ENCODE measurements at regions not wholly inside any gene's neighbourhood (a gene's known extent, or its start where the extent isn't known, plus 50 kb on each side); places are given as distances from the start of the nearest gene placed in this dataset.
"Not testable (repeated sequence)": the region's sequence is repeated elsewhere in the genome, so short reads cannot be mapped to it uniquely, and the experiment has no call there.

- DNase-seq (ENCODE audit: low spot score): no peak
Measured at GRCh38 chr7:111676167-111676566, 113.9 kb upstream of the IMMP2L start.

GRCh38 chr7:111672901-111673300 is 110.6 kb upstream of the IMMP2L start:
- DNase-seq (ENCODE audit: low spot score): no peak

DNA sequence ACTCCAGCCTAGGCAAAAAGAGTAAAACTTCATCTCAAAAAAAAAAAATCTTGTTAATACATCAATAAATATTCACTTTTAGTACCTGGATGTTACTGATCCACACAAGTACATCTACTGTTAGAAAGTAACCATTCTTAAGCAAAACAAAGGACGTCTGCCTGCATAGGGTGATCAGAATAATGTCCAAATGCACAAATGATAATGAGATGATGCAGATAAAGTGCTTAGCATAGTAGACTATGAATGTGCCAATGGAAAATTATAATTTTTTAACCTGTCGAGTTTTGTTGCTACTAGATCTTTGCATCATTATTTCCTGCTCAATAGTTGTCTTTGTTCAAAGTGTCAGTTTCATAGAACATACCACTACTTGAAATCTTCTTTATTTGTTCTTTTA is 109.6 kb upstream of the IMMP2L start:
- no peak for DNase-seq (ENCODE audit: low spot score)

DNA sequence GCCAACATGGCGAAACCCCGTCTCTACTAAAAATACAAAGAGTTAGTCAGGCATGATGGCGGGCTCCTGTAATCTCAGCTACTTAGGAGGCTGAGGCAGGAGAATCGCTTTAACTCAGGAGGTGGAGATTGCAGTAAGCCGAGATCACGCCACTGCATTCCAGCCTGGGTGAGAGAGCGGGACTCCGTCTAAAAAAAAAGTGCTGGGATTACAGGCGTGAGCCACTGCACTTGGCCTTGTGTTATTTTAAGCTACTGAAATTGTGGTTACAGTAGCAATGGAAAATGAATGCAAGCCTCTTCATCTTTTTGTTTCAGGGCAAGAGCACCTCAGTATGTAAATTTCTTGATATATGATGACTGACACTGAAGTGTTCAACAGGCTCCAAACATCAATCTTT is 106.4 kb upstream of the IMMP2L start:
- DNase-seq (ENCODE audit: low spot score): no peak

DNA sequence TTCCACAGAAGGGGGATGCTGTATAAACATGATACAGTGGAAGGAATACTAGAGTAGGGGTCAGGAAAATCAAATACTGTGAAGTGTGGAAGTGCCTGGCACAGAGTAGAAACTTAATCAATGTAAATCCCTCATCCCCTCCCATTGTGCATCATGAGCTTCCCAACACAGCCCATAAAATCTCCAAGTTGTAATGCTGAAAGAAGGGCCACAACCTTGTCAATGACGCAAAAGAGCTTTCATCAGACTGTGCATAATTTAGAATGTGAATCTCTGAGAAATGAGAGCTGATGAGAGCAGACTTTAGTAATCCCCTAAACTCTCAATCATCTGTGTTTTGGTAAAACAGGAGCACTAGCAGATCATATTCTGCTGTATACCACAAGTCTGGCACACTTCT is 105.2 kb upstream of the IMMP2L start:
- DNase-seq (ENCODE audit: low spot score): no peak

DNA sequence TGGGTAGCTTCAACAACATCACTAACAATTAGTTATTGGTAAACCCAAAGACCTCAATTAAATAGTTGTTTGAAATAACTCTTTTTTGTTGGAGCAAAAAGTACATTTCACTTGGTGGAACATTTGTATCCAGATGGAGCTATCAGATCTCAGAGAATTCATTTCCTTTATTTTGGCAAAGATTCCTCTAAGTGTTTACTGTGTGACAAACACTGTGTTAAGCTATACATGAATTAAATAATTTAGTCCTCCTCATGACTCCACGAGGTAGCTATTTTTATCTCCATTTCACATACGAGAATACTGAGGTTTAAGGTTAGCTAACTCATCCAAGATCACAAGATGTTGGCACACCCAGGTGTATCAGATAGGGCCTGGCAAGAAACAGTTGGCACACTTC is 104.0 kb upstream of the IMMP2L start:
- no peak for DNase-seq (ENCODE audit: low spot score)

DNA sequence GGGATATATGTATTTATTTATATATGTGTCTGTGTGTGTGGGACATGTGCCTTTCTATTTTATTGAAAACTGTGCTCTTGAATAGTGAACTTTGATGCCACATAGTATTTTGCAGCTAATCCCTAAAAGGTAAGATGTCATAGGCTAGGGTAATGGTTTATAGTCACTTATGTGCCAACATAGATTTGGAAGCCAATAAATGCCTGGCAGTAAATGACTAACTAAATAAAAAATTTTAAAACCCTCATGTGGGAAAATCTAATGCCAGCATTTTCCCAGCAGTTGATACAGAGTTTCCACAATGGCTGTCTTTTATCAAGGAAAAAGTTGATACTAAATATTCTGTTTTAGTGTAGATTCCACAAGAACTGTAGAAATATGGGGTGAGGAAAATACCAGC is 101.5 kb upstream of the IMMP2L start:
- DNase-seq (ENCODE audit: low spot score): no peak

GRCh38 chr7:111662386-111662785 is 100.1 kb upstream of the IMMP2L start:
- no peak for DNase-seq (ENCODE audit: low spot score)

GRCh38 chr7:111660478-111660877 is 98.2 kb upstream of the IMMP2L start:
- no peak for DNase-seq (ENCODE audit: low spot score)

GRCh38 chr7:111658546-111658945 is 96.3 kb upstream of the IMMP2L start:
- no peak for DNase-seq (ENCODE audit: low spot score)

GRCh38 chr7:111657018-111657417 is 94.7 kb upstream of the IMMP2L start:
- peak; percentile 29 for DNase-seq (ENCODE audit: low spot score)

DNA sequence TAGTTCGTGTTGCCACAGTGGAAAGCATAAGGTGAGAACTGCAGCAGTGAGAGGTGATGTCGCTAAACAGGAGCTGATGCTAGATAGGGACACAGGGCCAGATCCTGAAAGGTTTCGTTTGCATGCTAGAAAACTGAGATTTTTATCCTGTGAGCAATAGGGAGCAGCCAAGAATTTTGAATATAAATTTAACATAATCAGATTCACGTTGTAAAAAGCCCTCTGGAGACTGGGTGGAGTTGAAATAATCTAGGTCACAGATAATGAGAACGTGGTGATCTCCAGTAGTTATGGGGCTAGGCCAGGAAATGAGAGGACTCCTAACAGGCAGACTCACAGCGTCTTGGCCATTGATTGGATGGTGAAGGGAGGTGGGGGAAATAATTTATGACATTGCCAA is 92.1 kb upstream of the IMMP2L start:
- no peak for DNase-seq (ENCODE audit: low spot score)

- DNase-seq (ENCODE audit: low spot score): no peak
Measured at GRCh38 chr7:111653846-111654245, 91.6 kb upstream of the IMMP2L start.

DNA sequence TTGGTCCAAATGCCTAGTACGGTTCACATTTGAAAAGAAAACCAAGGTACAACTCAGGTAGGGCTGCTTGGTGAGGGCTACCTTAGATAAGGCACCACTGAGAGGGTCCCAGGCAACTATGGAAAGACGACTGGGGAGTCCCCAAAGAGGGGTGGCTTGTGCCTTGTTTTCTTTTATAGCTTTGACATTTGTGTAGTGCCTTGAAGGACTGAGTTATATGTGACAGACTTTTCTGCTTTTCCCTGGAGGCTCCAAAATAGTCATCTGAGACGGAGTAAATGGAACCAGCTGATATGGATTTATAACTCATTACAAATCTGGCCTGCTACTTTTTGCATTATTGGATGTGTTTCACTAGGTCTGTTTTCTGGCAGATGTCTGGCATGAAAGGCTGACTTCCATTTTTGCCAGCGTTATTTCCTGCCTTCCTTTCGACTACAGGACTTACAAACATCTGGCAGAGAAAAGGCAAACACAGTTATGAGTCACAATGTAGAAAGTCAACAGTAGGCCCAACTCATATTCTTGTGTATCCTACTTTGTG is 88.2 kb upstream of the IMMP2L start:
- peak; percentile 76 for DNase-seq (ENCODE audit: low spot score)

- no peak for DNase-seq (ENCODE audit: low spot score)
Measured at GRCh38 chr7:111647881-111648280, 85.6 kb upstream of the IMMP2L start.

GRCh38 chr7:111644595-111644994 is 82.3 kb upstream of the IMMP2L start:
- not testable (repeated sequence) for DNase-seq (ENCODE audit: low spot score)

DNA sequence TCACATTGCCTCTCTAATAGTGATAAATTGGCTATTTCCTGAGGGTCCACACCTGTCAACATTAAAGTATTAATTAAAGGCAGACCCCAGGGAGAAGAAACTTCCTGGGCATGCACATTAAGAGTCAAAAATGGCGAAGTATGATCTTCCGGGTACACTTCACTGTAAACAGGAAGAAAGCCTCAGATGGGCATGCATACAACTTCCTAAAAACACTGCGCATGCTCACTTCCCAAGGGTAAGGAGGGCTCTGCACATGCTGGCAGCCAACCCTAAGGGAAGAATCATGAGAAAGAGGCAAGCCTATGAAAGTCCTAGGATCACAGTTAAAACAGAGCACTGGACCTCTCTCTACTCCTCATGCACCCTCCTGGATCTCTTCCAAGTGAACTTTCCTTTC is 80.1 kb upstream of the IMMP2L start:
- DNase-seq (ENCODE audit: low spot score): no peak

GRCh38 chr7:111640416-111640815 is 78.1 kb upstream of the IMMP2L start:
- DNase-seq (ENCODE audit: low spot score): no peak

- DNase-seq (ENCODE audit: low spot score): peak; percentile 16
Measured at GRCh38 chr7:111639934-111640333, 77.6 kb upstream of the IMMP2L start.

DNA sequence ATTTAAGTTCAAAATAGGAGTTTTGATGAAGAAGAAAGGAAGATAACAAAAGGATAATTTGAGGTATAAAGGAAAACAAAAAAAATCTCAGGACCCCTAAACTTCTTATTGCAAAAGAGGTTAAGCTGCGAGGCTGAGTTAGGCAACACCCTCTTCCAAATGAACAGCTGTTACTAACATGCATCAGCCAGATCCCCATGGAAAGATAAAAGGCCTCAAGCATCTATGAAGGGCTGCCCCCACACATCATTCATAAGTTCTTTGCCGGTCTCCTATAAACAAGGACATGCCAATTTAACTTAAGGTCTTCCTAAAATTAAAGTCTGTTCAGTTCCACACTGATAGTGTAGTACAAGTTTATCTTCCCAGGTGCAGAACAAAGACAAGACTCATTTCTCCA is 75.8 kb upstream of the IMMP2L start:
- no peak for DNase-seq (ENCODE audit: low spot score)

DNA sequence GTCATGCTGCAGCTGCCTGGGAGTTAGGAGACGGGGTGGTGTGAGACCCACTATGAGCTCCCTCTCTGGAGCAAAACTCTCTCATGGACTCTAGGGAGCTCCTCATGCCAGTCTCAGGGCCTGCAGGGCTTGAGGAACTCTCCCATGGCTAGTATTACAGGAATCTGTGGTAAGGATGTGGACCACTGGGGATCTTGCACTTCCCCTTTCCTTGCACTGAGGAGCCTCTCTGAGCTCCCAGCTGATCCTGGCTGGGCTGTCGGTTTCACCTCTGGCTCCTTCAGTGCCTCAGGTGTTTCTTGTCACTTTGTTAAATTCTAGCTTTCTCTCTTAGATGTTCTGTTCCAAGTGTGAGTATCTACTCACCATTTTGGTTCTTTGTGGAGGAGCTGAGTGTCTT is 71.6 kb upstream of the IMMP2L start:
- no peak for DNase-seq (ENCODE audit: low spot score)

GRCh38 chr7:111630862-111631261 is 68.6 kb upstream of the IMMP2L start:
- no peak for DNase-seq (ENCODE audit: low spot score)

DNA sequence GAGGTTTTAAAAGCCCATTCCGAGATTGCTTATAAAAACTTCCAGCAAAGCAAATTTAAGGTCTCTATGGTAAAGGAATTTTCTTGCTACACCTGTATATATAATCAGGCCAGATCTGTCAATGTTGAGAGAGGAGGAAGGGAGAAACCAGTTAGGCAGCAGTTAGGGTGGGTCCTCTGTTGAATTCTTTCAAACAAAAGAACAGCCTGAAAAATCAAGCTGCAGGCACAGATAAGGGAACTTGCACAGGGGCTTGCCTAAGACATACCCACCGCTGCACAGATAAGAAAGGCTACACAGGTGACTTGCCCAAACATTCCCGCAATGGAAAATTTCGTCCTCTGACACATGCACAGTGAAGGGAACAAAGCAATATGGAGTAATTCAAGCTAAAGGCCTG is 59.8 kb upstream of the IMMP2L start:
- no peak for DNase-seq (ENCODE audit: low spot score)
